GM18873 (cell line): ENCODE measurements at regions not wholly inside any gene's neighbourhood (a gene's known extent, or its start where the extent isn't known, plus 50 kb on each side); places are given as distances from the start of the nearest gene placed in this dataset.

Experiments
- ATAC-seq: cut with Tn5 transposase; IDR thresholded peaks from one replicate; pipeline ENCODE4 v1.9.1; 2021; ENCODE audit warnings: mild to moderate bottlenecking, moderate library complexity, moderate number of reproducible peaks; ENCODE audit not compliant: unreplicated experiment, low FRiP score

- ATAC-seq: no peak
Measured at GRCh38 chr10:62543571-62544355, 169.6 kb downstream of the ZNF365 start.

- ATAC-seq: no peak
Measured at GRCh38 chr10:62545160-62546066, 171.2 kb downstream of the ZNF365 start.

DNA sequence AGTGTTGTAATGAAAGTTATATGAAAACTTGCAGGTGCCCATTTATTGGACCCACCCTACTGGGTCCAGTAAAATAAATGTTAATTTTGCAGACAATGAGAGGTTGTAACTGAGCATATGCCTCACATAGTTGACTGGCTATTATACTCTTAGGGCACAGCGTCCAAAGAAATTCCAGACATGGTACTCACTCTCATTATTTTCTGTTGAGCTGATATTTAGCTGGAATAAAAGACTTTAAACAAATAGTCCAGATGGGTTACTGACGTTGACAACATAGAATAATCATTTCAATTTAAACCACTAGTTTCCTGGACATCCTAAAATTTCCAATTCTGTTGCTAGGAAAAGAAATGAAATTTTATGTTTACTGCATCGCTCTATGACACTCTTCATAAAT is 174.5 kb downstream of the ZNF365 start:
- no peak for ATAC-seq

GRCh38 chr10:62550173-62550572 is 176.0 kb downstream of the ZNF365 start:
- ATAC-seq: no peak

DNA sequence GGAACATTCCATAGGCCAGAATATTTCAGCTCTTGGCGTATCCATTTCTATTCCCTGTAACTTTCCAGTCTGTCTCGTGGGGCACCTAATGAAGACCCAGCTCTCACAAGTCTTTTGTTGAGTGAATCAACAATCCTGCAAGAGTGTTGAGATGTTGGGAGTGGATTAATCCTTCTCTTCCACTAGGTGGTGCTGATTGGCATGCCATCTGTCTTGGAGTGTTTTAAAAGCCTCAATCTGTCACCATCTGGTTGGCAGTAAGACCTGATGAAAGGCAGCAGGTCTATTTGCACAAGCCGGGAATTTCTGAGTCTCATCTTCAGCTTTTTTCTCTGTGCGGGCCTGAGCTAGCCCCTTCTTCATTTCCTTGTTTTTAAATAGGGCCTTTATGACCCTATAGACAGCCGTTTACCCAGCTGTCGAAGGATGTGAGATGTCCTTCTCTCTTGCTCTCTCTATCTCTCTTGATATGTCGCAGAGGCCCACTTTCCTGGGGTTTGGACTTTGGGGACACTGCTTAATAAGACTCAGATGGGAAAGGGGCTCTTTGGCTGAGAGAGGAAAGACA is 180.5 kb downstream of the ZNF365 start:
- no peak for ATAC-seq

- no peak for ATAC-seq
Measured at GRCh38 chr10:62559481-62560200, 185.5 kb downstream of the ZNF365 start.

DNA sequence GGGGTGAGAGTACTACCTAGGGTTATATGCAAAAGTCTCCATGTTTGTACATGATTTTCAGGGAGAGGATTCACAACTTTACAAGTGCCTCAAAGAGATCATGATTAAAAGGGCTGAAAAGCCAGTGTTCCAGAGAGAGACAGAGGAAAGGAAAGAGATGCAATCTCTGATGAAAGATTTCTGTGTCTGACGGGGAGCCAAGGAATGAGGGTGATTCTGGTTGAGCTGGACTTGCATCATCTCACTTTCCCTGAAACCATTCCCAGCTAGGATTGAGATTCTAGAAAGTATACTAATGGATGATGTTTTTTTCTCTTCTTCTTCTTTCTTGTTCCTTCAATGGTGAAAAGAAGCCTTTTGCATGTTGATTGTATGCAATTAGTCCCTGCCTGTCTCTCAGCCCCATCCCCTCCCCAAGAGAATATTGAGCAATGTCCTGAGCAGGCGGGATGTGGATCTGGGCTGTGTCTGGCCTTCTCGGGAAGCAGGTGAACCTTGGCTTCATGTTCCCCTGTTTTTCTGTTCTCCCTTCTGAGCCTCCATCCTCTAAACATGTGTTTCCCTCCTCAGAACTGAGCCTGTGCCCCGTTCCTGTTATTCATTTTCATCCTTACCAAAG is 186.1 kb downstream of the ZNF365 start:
- ATAC-seq: no peak

DNA sequence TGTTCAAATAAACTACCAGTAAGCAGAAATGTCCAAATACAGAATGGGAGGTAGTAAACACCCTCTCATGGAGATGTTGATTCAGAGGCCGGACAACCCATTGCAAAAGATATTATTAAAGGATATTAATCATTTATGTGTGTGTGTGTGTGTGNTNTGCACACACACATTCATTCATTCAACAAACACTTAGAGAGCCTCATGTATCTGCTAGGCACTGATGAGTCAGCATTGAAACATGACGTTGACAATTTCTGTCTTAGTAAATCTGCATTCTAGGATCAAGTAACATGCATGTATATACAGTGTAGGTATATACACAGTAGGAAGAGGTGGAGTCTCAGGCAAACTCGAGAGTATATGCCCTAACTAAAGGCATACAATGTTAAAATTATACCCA is 187.0 kb downstream of the ZNF365 start:
- ATAC-seq: no peak

DNA sequence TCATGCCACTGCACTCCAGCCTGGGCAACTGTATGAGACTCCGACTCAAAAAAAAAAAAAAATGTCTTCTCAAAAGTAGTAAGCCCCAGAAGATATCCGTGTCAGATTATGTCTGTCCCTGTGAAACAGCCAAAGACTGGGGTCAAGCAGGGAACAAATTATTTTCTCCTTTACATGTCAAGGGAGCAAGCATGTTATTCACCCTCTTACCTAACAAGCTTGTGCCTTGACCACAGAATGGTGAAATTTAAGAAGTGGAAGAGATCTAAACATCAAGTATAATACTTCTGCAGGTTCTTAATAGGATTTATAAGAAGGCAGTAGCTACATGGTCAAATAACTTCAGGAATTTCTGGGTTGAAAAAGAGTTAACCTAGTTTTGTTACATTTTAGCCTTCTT is 187.9 kb downstream of the ZNF365 start:
- ATAC-seq: no peak

DNA sequence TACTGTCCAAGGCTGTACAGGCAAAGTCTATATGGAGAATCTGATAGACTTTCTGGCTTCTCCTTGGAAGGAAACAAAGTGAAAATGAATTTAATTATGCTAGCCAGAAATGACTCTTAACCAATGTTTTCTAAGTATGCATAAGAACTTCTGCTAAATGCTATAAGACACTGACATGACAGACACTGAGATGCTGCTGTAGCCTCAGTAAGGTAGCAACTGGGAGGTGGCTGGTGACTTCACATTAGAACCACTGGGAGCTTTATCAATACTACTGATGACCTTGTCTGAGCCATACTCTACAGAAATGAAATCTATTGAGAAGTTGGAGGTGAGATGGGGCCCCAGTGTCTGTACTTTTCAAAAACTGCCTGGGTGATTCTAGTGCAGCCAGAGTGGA is 188.6 kb downstream of the ZNF365 start:
- ATAC-seq: no peak

DNA sequence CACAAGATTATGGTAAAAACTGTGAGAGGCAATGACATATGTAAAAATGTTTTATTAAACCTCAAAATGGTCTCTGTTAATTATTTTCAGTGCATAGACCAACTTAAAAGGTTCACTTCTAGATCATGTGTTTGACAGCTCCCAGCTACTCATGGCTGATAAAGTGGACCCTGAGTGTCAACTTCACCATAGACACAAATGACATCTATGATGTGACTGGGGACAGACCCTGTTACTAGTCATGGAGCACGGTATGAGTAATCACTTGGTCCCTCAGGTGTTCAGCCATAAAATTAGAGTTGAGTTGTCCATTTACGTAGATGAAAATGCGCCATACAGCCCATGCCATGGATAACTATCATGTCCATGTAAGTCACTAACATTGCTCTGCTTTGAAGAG is 199.8 kb downstream of the ZNF365 start:
- ATAC-seq: peak; percentile 49

DNA sequence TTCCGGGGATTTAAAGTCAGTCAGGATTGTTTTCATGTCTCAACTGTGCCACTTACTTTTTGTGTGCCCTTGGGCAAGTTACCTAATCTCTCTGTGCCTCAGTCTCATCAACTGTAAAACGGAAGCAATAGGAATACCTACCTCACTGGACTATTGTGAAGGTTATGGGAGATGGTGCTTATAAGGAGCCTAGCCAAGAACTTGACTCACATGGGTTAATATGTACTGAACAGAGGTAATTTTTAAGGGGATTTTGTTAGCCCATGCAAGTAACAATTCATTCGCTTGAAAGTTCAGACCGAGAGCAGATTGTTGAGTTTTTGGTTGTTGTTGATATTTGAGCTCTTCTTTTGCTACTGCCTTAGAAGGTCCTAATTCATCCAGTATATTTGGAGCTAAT is 202.9 kb downstream of the ZNF365 start:
- ATAC-seq: no peak

GRCh38 chr10:62577666-62578291 is 203.6 kb downstream of the ZNF365 start:
- no peak for ATAC-seq

- ATAC-seq: no peak
Measured at GRCh38 chr10:62578301-62578700, 204.1 kb downstream of the ZNF365 start.

- no peak for ATAC-seq
Measured at GRCh38 chr10:62578916-62579315, 204.7 kb downstream of the ZNF365 start.

DNA sequence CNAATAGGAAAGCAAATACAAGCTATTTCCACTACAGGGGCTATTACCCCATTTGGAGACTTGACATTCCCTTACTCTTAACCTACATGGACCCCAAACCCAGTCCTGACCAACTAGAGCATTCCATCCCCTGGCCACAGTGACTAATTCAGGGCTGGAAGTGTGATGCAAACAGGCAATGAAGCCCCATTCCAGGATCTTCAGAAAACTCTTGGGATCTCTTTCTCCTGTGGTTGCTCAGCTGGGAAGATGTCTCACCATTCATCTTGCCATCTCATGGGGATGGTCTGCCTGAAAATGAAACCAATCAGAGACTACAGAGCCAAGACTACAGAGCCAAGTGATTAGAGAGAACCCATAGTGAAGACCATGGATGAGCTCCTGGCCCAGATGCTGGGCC is 206.2 kb downstream of the ZNF365 start:
- ATAC-seq: no peak

- no peak for ATAC-seq
Measured at GRCh38 chr10:62581351-62581750, 207.2 kb downstream of the ZNF365 start.

DNA sequence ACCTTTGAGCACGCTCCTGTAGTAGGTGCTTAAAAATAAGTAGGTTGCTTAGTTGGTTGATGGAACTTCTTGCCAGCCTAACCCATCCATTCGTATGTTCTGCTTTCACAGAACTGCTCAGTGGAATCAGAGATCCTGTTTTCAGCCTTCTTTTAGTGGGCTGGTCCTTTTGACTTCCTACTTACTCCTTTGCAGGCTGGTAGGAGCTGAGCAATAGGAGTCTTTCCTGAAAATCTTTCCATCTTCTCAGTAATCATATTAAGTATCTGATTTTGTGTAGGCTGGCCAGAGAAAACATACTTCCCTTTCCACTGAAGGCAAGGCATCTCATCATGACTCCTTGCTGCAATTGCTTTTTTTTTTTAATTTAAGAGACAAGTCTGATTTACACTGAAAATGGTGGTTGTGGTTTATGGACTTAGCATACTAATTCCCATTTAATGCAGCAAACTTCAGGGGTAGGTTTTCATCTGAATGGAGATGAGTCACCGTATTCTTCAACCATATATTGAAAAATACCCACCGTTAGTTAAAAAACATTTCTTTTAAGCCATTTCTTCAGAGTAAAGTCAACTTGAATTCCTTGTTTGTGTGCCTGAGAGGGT is 208.0 kb downstream of the ZNF365 start:
- no peak for ATAC-seq

GRCh38 chr10:62582804-62583208 is 208.6 kb downstream of the ZNF365 start:
- ATAC-seq: no peak
